Aorta (tissue), 5 donors: ENCODE measurements at regions not wholly inside any gene's neighbourhood (a gene's known extent, or its start where the extent isn't known, plus 50 kb on each side); places are given as distances from the start of the nearest gene placed in this dataset.

Experiments
- ATAC-seq: fragments of 200-7000 bp; cut with Tn5 transposase; one replicate; pipeline ENCODE4 v1.9.1; 2022; ENCODE audit warnings: moderate library complexity; ENCODE audit not compliant: low FRiP score
- DNase-seq, 2 donors: peaks; one replicate each; pipeline ENCODE4 v3.0.0-alpha.2; 2020
- H3K27ac ChIP-seq, 2 donors: one replicate each; pipeline ENCODE4 v1.5.1; 2013; ENCODE audit warnings: low read length in 2 of 2, mild to moderate bottlenecking in 2 of 2, moderate library complexity in 2 of 2, control low read depth in 1 of 2, inconsistent platforms in 1 of 2, low read depth in 1 of 2
- H3K27me3 ChIP-seq, 2 donors: one replicate each; pipeline ENCODE4 v1.6.1; 2013; ENCODE audit warnings: control low read depth in 1 of 2, low read length in 1 of 2, mild to moderate bottlenecking in 1 of 2, moderate library complexity in 1 of 2; ENCODE audit not compliant: insufficient read depth in 2 of 2, control insufficient read depth in 1 of 2
- H3K36me3 ChIP-seq, 2 donors: one replicate each; pipeline ENCODE4 v1.6.1; 2013; ENCODE audit warnings: control low read depth in 1 of 2, low read length in 1 of 2, mild to moderate bottlenecking in 1 of 2; ENCODE audit not compliant: insufficient read depth in 2 of 2, control insufficient read depth in 1 of 2
- H3K4me1 ChIP-seq, 2 donors: one replicate each; pipeline ENCODE4 v1.6.1; 2013; ENCODE audit warnings: low read length in 2 of 2, control low read depth in 1 of 2, mild to moderate bottlenecking in 1 of 2, moderate library complexity in 1 of 2; ENCODE audit not compliant: insufficient read depth in 2 of 2, control insufficient read depth in 1 of 2
- H3K4me3 ChIP-seq, 2 donors: one replicate each; pipeline ENCODE4 v1.5.1; 2013; ENCODE audit warnings: low read length in 2 of 2, control low read depth in 1 of 2, mild to moderate bottlenecking in 1 of 2
- H3K9me3 ChIP-seq: one replicate; pipeline ENCODE4 v1.6.1; 2013; ENCODE audit warnings: mild to moderate bottlenecking, low read length; ENCODE audit not compliant: control insufficient read depth
- WGBS, 2 donors: extraction: QIAGEN DNeasy Blood & Tissue Kit; methylation state at CpG; one replicate each; pipeline ENCODE4 v1.1.7; 2013; 5-methylcytosine and 5-hydroxymethylcytosine counted together
- intact Hi-C, 2 donors: fragments of 100-400 bp; cut with DNase I; formaldehyde crosslinking; loops; one replicate each; pipeline versions ENCODE4 v1.14.2 to v1.15.0; 2022
- donor health status: healthy with polysubstance abuse.
- donor health status: Bipolar disorder and iron deficiency.
- donor health status: DM: no; HTN: no; CAD: no.
- donor health status: DM: no; HTN: no; CAD: no.
- donor health status: DM: yes; HTN: yes; CAD: no.

DNA sequence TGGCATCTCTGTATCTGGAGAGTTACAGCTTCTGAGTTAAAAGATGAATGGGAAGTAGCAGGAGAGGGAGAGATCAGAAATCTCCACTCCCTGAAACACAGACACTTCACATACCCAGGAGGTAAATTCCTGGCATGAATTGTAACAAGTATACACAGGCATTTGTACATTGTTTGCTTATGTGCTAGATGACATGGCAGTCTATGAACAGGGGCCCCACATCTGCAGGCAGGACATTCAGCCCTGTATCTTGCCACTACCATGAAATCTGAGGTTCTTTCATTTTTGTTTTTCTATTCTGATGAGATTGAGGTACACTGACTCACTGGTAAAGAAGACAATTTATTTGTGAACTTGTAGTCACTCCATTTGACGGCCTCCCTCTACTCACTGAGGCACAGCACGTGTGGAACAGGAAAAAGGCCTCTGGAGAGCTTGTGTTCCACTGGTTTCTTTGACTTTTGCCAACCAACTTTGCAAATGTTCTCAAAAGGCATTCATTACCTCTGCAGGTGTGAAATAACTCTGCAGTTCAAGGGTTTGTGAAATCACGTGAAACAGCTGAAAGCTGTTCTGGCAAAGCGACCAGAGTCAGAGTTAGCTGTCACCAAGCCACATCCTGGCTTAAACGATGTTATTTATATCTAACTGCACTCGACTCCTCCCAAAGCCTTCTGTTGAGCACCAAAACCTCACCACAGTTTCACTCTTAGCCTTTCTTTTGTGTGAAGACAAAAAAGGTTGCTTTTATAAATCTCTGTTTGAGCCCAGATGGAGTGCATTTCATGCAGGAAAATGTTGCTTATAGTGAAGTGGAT, 401.3 kb upstream of the CFAP20DC start:
- no peak for ATAC-seq
- Histone ChIP-seq H3K36me3 (no peaks in the 10 kb centered on the region), H3K27me3 (no peaks in the 10 kb centered on the region), H3K9me3 (peaks cover 1% of the 10 kb centered on the region), H3K27ac (no peak overlapping the region), H3K4me3 (no peak overlapping the region), H3K4me1 (no peaks in the 10 kb centered on the region)
- WGBS, 2 donors: 28 to 37% methylated on average over 6 of the region's 6 CpGs
- DNase-seq: no peak
- intact Hi-C loops: no loop called here

- H3K36me3 ChIP-seq: no peaks in the 10 kb centered on the region
- no peaks in the 10 kb centered on the region for H3K4me1 ChIP-seq
- H3K27ac ChIP-seq: no peak overlapping the region
- no peaks in the 10 kb centered on the region for H3K27me3 ChIP-seq
- peaks cover 1% of the 10 kb centered on the region for H3K9me3 ChIP-seq
- ATAC-seq (no peak), DNase-seq (no peak)
- intact Hi-C loops: no loop called here
- no peak overlapping the region for H3K4me3 ChIP-seq
- 92 to 94% methylated on average over 5 of the region's 5 CpGs for WGBS, 2 donors
Measured at GRCh38 chr3:59450437-59450836, 400.6 kb upstream of the CFAP20DC start.

DNA sequence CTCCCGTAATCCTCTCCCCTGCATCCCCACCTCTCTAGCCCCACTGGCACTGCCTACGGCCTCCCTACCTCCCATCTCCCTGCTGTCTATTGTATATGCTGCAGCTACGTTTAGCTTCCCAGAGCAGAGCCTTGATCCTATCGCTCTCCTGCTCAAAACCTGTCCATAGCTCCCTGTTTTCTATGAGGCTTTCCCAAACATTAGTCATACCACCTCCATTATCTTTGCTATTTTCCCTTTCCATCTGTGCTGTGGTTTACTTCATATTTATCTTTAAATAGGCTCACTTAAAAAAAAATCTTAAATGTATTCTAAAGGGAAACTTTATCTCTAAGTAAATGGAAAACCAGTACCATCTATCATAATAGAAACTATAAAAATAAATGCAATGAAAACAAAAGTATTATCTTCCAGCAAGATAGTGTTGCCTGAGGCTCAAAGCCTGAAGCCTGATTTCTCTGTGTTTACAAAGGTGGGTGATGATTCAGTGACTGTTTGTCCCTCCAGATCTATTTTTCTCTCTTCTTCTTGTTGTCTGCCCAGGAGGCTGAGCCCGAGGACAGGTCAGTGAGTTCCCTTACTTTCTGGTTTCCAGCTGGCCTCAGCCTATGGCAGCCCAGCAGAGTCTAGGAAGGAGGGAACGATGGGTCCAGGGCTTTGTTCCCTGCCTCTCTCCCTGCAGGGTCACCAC, 397.1 kb upstream of the CFAP20DC start:
- ATAC-seq (no peak), DNase-seq (no peak)
- H3K27ac ChIP-seq: no peak overlapping the region
- H3K36me3 ChIP-seq: no peaks in the 10 kb centered on the region
- no peak overlapping the region for H3K4me3 ChIP-seq
- intact Hi-C loops: no loop called here
- 66 to 77% methylated on average over 6 of the region's 6 CpGs for WGBS, 2 donors
- H3K9me3 ChIP-seq: no peaks in the 10 kb centered on the region
- H3K4me1 ChIP-seq: no peaks in the 10 kb centered on the region
- no peaks in the 10 kb centered on the region for H3K27me3 ChIP-seq

DNA sequence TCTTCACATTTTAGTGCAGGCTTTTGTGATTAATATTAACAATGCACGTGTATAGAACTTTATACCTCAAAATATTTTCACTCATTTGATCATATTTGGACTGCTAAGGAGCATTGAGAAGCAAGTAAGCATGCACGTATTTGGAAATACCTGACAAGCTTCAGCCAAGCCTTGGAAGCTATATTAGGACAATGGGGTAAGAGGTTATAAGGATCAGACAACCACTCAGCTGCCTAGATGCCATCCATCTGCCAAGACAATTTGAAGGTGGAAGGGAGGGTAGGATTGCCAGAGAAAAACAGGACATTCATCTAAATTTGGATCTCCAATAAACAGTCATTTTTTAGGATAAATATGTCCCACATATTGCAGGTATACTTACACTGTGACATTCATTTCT, 394.9 kb upstream of the CFAP20DC start:
- no peaks in the 10 kb centered on the region for H3K9me3 ChIP-seq
- no peak overlapping the region for H3K27ac ChIP-seq
- ATAC-seq (no peak), DNase-seq (no peak)
- WGBS, 2 donors: 59 to 69% methylated on average over 2 of the region's 2 CpGs
- H3K36me3 ChIP-seq: no peaks in the 10 kb centered on the region
- intact Hi-C loops: no loop called here
- no peaks in the 10 kb centered on the region for H3K4me1 ChIP-seq
- no peak overlapping the region for H3K4me3 ChIP-seq
- no peaks in the 10 kb centered on the region for H3K27me3 ChIP-seq

GRCh38 chr3:59444294-59444671, 394.5 kb upstream of the CFAP20DC start:
- Histone ChIP-seq H3K27me3 (no peaks in the 10 kb centered on the region), H3K4me3 (no peak overlapping the region), H3K27ac (no peak overlapping the region), H3K4me1 (no peaks in the 10 kb centered on the region), H3K9me3 (no peaks in the 10 kb centered on the region), H3K36me3 (no peaks in the 10 kb centered on the region)
- ATAC-seq: no peak
- no peak for DNase-seq
- 49 to 53% methylated on average over 1 of the region's 1 CpG for WGBS, 2 donors
- intact Hi-C loops: no loop called here

DNA sequence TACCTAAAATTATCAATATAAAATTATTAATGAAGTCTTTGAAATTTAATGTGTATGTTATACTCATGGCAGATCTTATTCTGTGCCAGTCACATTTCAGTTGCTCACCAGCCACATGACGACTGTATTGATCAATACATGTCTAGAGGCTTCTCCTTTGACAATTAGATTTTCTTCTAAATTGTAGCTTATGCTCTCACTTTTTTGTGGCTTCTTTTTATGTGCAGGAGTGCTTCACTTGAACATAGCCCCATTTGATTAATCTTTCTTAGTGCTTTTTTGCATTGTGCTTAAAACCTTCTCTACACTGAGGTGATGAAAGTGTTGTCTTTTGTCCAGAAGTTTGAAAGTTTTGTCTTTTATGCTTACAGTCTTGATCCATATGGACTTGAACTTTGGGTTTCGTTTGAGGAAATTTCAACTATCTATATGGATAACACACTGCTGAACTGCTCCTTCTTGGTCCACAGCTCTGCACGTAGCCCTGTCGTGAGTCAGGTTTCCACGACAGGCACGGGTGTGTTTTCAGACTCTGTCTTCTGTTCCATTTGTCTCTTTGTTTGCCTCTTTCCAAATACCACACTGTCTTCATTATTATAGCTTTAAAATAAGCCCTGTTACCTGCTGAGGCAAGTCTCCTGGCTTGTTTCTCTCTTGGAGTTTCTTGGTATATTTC, 393.9 kb upstream of the CFAP20DC start:
- H3K9me3 ChIP-seq: no peaks in the 10 kb centered on the region
- H3K36me3 ChIP-seq: no peaks in the 10 kb centered on the region
- no peak for DNase-seq
- H3K4me1 ChIP-seq: no peaks in the 10 kb centered on the region
- no peak for ATAC-seq
- WGBS, 2 donors: 65 to 72% methylated on average over 6 of the region's 6 CpGs
- intact Hi-C loops: no loop called here
- no peak overlapping the region for H3K4me3 ChIP-seq
- H3K27me3 ChIP-seq: no peaks in the 10 kb centered on the region
- H3K27ac ChIP-seq: no peak overlapping the region

GRCh38 chr3:59442046-59442445, 392.2 kb upstream of the CFAP20DC start:
- ATAC-seq (no peak), DNase-seq (no peak)
- H3K9me3 ChIP-seq: no peaks in the 10 kb centered on the region
- no peak overlapping the region for H3K4me3 ChIP-seq
- intact Hi-C loops: no loop called here
- H3K4me1 ChIP-seq: no peaks in the 10 kb centered on the region
- no peak overlapping the region for H3K27ac ChIP-seq
- no peaks in the 10 kb centered on the region for H3K27me3 ChIP-seq
- WGBS, 2 donors: 40 to 53% methylated on average over 6 of the region's 6 CpGs
- H3K36me3 ChIP-seq: no peaks in the 10 kb centered on the region

DNA sequence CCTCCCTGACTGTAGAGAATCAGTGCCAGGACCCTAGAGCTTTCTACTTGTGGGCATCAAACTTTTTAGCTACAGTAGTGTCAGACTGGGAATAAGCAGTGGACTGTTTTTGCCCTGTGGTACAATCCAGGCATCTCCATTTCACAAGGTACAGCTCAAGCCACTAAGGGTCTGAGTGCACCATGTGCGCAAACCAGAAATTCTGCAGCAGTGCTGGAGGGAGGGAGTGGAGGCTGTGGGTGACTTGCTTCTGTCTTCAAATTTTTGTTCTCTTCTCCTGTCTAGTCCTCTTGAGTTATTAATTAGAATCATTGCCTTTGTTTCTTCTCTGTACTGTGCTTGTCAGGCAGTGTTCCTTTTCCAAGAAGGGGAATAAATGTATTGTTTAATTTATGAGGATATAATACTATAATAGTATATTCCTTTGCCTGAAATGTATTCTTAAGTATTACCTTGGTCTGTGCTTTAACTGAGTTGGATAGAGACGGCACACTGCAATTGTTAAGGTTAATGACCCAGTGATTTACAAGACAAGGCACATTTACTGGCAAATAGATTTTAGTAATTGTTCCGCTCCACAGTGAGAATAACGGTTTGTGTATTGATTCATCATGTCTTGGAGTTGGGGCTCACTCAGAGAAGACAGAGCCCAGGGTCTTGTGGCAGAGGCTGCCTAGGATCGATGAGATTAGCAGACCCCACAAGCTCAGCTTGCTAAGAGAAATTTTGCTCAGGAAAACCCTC, 390.6 kb upstream of the CFAP20DC start:
- Histone ChIP-seq H3K36me3 (no peaks in the 10 kb centered on the region), H3K27me3 (no peaks in the 10 kb centered on the region), H3K27ac (no peak overlapping the region), H3K9me3 (no peaks in the 10 kb centered on the region), H3K4me3 (no peak overlapping the region), H3K4me1 (no peaks in the 10 kb centered on the region)
- intact Hi-C loops: no loop called here
- DNase-seq (no peak), ATAC-seq (no peak)
- 62 to 69% methylated on average over 5 of the region's 5 CpGs for WGBS, 2 donors
